ENCODE measurements at regions not wholly inside any gene's neighbourhood (a gene's known extent, or its start where the extent isn't known, plus 50 kb on each side); places are given as distances from the start of the nearest gene placed in this dataset.

- TF ChIP-seq HDAC2 (CRISPR knock-in tag; IDR thresholded peaks at IDR 0.05) (no peak), RBM22 (optimal IDR thresholded peaks at IDR 0.05; ENCODE audit: low read length) (no peak)
Measured at GRCh38 chr9:108746864-108747263, 108.9 kb downstream of the ACTL7B start.

Data from HepG2 (cell line).